ENCODE measurements at regions not wholly inside any gene's neighbourhood (a gene's known extent, or its start where the extent isn't known, plus 50 kb on each side); places are given as distances from the start of the nearest gene placed in this dataset.

GRCh38 chr14:83744224-83744623 is 1785.7 kb upstream of the FLRT2 start:
- 52% methylated on average over 1 of the region's 1 CpG for WGBS (ENCODE audit: insufficient coverage, low coverage, low lambda C conversion rate, missing lambda C conversion rate)

GRCh38 chr14:83744891-83745290 is 1785.1 kb upstream of the FLRT2 start:
- WGBS (ENCODE audit: insufficient coverage, low coverage, low lambda C conversion rate, missing lambda C conversion rate) = 83% methylated on average over 2 of the region's 2 CpGs
- H3K9me3 ChIP-seq = no peaks in the 10 kb centered on the region
- H3K27me3 ChIP-seq = no peaks in the 10 kb centered on the region
- intact Hi-C loops (cut with DNase I) = no loop called here
- DNase-seq (no peak), ATAC-seq (no peak)
- H3K36me3 ChIP-seq = no peaks in the 10 kb centered on the region
- H3K4me1 ChIP-seq = no peaks in the 10 kb centered on the region
- H3K27ac ChIP-seq = no peak overlapping the region
- TF ChIP-seq CTCF (IDR thresholded peaks at IDR 0.05) (no peak), POLR2A (IDR thresholded peaks at IDR 0.05) (no peak)
- H3K4me3 ChIP-seq = no peak overlapping the region

More at GRCh38 chr14:83744224-83744623, 1785.7 kb upstream of the FLRT2 start:
- Histone ChIP-seq H3K4me1 (no peaks in the 10 kb centered on the region), H3K36me3 (no peaks in the 10 kb centered on the region), H3K4me3 (no peak overlapping the region), H3K9me3 (no peaks in the 10 kb centered on the region), H3K27me3 (no peaks in the 10 kb centered on the region), H3K27ac (no peak overlapping the region)
- DNase-seq (no peak), ATAC-seq (no peak)
- intact Hi-C loops (cut with DNase I) = no loop called here
- no peak for TF ChIP-seq POLR2A (IDR thresholded peaks at IDR 0.05)
- TF ChIP-seq CTCF (IDR thresholded peaks at IDR 0.05) = no peak

- no peaks in the 10 kb centered on the region for H3K27me3 ChIP-seq
- ATAC-seq (no peak), DNase-seq (no peak)
- intact Hi-C loops (cut with DNase I) = no loop called here
- H3K9me3 ChIP-seq = no peaks in the 10 kb centered on the region
- no peaks in the 10 kb centered on the region for H3K36me3 ChIP-seq
- WGBS (ENCODE audit: insufficient coverage, low coverage, low lambda C conversion rate, missing lambda C conversion rate) = 63% methylated on average over 3 of the region's 3 CpGs
- H3K4me3 ChIP-seq = no peak overlapping the region
- TF ChIP-seq POLR2A (IDR thresholded peaks at IDR 0.05) (no peak), CTCF (IDR thresholded peaks at IDR 0.05) (no peak)
- no peak overlapping the region for H3K27ac ChIP-seq
- no peaks in the 10 kb centered on the region for H3K4me1 ChIP-seq
Measured at GRCh38 chr14:83746336-83746735, 1783.6 kb upstream of the FLRT2 start.

GRCh38 chr14:83757916-83758315 is 1772.0 kb upstream of the FLRT2 start:
- Histone ChIP-seq H3K4me1 (no peaks in the 10 kb centered on the region), H3K9me3 (no peaks in the 10 kb centered on the region), H3K27ac (no peak overlapping the region), H3K36me3 (no peaks in the 10 kb centered on the region), H3K4me3 (no peak overlapping the region), H3K27me3 (no peaks in the 10 kb centered on the region)
- TF ChIP-seq POLR2A (IDR thresholded peaks at IDR 0.05) (no peak), CTCF (IDR thresholded peaks at IDR 0.05) (no peak)
- DNase-seq (no peak), ATAC-seq (no peak)
- WGBS (ENCODE audit: insufficient coverage, low coverage, low lambda C conversion rate, missing lambda C conversion rate) = 51% methylated on average over 3 of the region's 3 CpGs
- intact Hi-C loops (cut with DNase I) = no loop called here
